H9 (cell line): ENCODE measurements at regions not wholly inside any gene's neighbourhood (a gene's known extent, or its start where the extent isn't known, plus 50 kb on each side); places are given as distances from the start of the nearest gene placed in this dataset.

Experiments
- DNase-seq: peaks from one replicate; pipeline ENCODE4 v3.0.0-alpha.2; 2017
- H2AFZ ChIP-seq: one replicate; pipeline ENCODE4 v1.6.1; 2013; ENCODE audit warnings: mild to moderate bottlenecking, low read length, control low read depth, moderate library complexity
- H2AK5ac ChIP-seq: 2 replicates; pipeline ENCODE4 v1.6.1; 2013; ENCODE audit warnings: low read length, control low read depth, mixed read lengths; ENCODE audit not compliant: insufficient read length
- H2BK120ac ChIP-seq: one replicate; pipeline ENCODE4 v1.6.1; 2013; ENCODE audit warnings: low read depth, mild to moderate bottlenecking, low read length, control low read depth, inconsistent platforms; ENCODE audit not compliant: poor library complexity, severe bottlenecking
- H2BK12ac ChIP-seq: 2 replicates; pipeline ENCODE4 v1.6.1; 2013; ENCODE audit warnings: low read length, control low read depth, mixed read lengths, low read depth; ENCODE audit not compliant: insufficient read length
- H2BK15ac ChIP-seq: 2 replicates; pipeline ENCODE4 v1.6.1; 2013; ENCODE audit warnings: low read depth, low read length, control low read depth
- H2BK20ac ChIP-seq: one replicate; pipeline ENCODE4 v1.6.1; 2013; ENCODE audit warnings: low read depth, mild to moderate bottlenecking, low read length, control low read depth, inconsistent platforms; ENCODE audit not compliant: poor library complexity, severe bottlenecking
- H2BK5ac ChIP-seq: 2 replicates; pipeline ENCODE4 v1.6.1; 2013; ENCODE audit warnings: low read length, control low read depth, mixed read lengths; ENCODE audit not compliant: insufficient read length
- H3K14ac ChIP-seq: 2 replicates; pipeline ENCODE4 v1.6.1; 2013; ENCODE audit warnings: low read length, control low read depth; ENCODE audit not compliant: insufficient read depth
- H3K18ac ChIP-seq: 2 replicates; pipeline ENCODE4 v1.6.1; 2013; ENCODE audit warnings: low read depth, mild to moderate bottlenecking, mixed read lengths, low read length, control low read depth; ENCODE audit not compliant: insufficient read length
- H3K23ac ChIP-seq: 2 replicates; pipeline ENCODE4 v1.6.1; 2013; ENCODE audit warnings: low read length, control low read depth, mixed read lengths, low read depth; ENCODE audit not compliant: insufficient read length
- H3K23me2 ChIP-seq: 2 replicates; pipeline ENCODE4 v1.6.1; 2013; ENCODE audit warnings: low read depth, mild to moderate bottlenecking, mixed read lengths, low read length, control low read depth; ENCODE audit not compliant: insufficient read length, poor library complexity, severe bottlenecking
- H3K27ac ChIP-seq: 2 replicates; pipeline ENCODE4 v1.5.1; 2013; ENCODE audit warnings: low read length, control low read depth, mixed read lengths, low read depth; ENCODE audit not compliant: insufficient read length
- H3K27me3 ChIP-seq: 2 replicates; pipeline ENCODE4 v1.6.1; 2013; ENCODE audit warnings: low read length, control low read depth, inconsistent platforms; ENCODE audit not compliant: insufficient read depth
- H3K4ac ChIP-seq: 2 replicates; pipeline ENCODE4 v1.6.1; 2013; ENCODE audit warnings: low read depth, mild to moderate bottlenecking, control low read depth, inconsistent platforms, low read length, moderate library complexity
- H3K4me1 ChIP-seq: 2 replicates; pipeline ENCODE4 v1.6.1; 2013; ENCODE audit warnings: low read length, control low read depth, inconsistent platforms; ENCODE audit not compliant: insufficient read depth
- H3K4me2 ChIP-seq: 2 replicates; pipeline ENCODE4 v1.6.1; 2013; ENCODE audit warnings: low read length, control low read depth, mixed read lengths; ENCODE audit not compliant: insufficient read length, insufficient read depth
- H3K56ac ChIP-seq: 2 replicates; pipeline ENCODE4 v1.6.1; 2013; ENCODE audit warnings: low read depth, mild to moderate bottlenecking, mixed read lengths, low read length, control low read depth; ENCODE audit not compliant: insufficient read length
- H3K79me1 ChIP-seq: 2 replicates; pipeline ENCODE4 v1.6.1; 2013; ENCODE audit warnings: low read depth, mild to moderate bottlenecking, moderate library complexity, low read length, control low read depth, inconsistent platforms; ENCODE audit not compliant: insufficient read depth, poor library complexity, severe bottlenecking
- H3K79me2 ChIP-seq: 2 replicates; pipeline ENCODE4 v1.6.1; 2013; ENCODE audit warnings: low read length, control low read depth, inconsistent platforms; ENCODE audit not compliant: insufficient read depth
- H3K9ac ChIP-seq: 2 replicates; pipeline ENCODE4 v1.6.1; 2013; ENCODE audit warnings: low read length, control low read depth, mixed read lengths; ENCODE audit not compliant: insufficient read length; ENCODE audit errors: extremely low read depth
- H3K9me3 ChIP-seq: one replicate; pipeline ENCODE4 v1.6.1; 2013; ENCODE audit warnings: low read depth, low read length, inconsistent platforms; ENCODE audit not compliant: control insufficient read depth
- H3T11ph ChIP-seq: one replicate; pipeline ENCODE4 v1.6.1; 2013; ENCODE audit warnings: mild to moderate bottlenecking, low read length, control low read depth, inconsistent platforms
- H4K20me1 ChIP-seq: one replicate; pipeline ENCODE4 v1.6.1; 2013; ENCODE audit not compliant: control insufficient read depth, insufficient read length, insufficient read depth
- H4K5ac ChIP-seq: 2 replicates; pipeline ENCODE4 v1.6.1; 2013; ENCODE audit warnings: low read depth, mild to moderate bottlenecking, mixed read lengths, low read length, control low read depth; ENCODE audit not compliant: insufficient read length
- H4K8ac ChIP-seq: replicated peaks from 2 replicates; pipeline ENCODE4 v1.6.1; 2013; ENCODE audit warnings: low read length, control low read depth, mixed read lengths, low read depth; ENCODE audit not compliant: insufficient read length
- H4K91ac ChIP-seq: 2 replicates; pipeline ENCODE4 v1.6.1; 2013; ENCODE audit warnings: low read depth, mild to moderate bottlenecking, moderate library complexity, mixed read lengths, low read length, control low read depth; ENCODE audit not compliant: insufficient read length
- H3K27ac Mint-ChIP-seq, 3 experiments: 2 replicates in 2 of 3; 3 replicates in 1 of 3; pipeline ENCODE4 v1.8.0; 2020 to 2021; ENCODE audit warnings: mixed read lengths in 3 of 3, mild to moderate bottlenecking in 1 of 3, moderate library complexity in 1 of 3
- H3K27me3 Mint-ChIP-seq: 2 replicates; pipeline ENCODE4 v1.8.0; 2021; ENCODE audit warnings: low read depth, mild to moderate bottlenecking, moderate library complexity, mixed read lengths
- H3K36me3 Mint-ChIP-seq, 3 experiments: 2 replicates in 2 of 3; 3 replicates in 1 of 3; pipeline ENCODE4 v1.8.0; 2020 to 2021; ENCODE audit warnings: low read depth in 3 of 3, mixed read lengths in 3 of 3; ENCODE audit not compliant: insufficient read depth in 1 of 3
- H3K4me1 Mint-ChIP-seq, 2 experiments: 2 replicates each; pipeline ENCODE4 v1.8.0; 2020; ENCODE audit warnings: mixed read lengths in 2 of 2
- H3K4me3 Mint-ChIP-seq, 2 experiments: 2 replicates in 1 of 2; 3 replicates in 1 of 2; pipeline ENCODE4 v1.8.0; 2020 to 2021; ENCODE audit warnings: mild to moderate bottlenecking in 2 of 2, mixed read lengths in 2 of 2, moderate library complexity in 1 of 2
- H3K9me3 Mint-ChIP-seq, 2 experiments: 2 replicates in 1 of 2; 3 replicates in 1 of 2; pipeline ENCODE4 v1.8.0; 2020; ENCODE audit warnings: mild to moderate bottlenecking in 2 of 2, mixed read lengths in 2 of 2, moderate library complexity in 1 of 2
- CTCF ChIP-seq: fragments of 200-600 bp; sonication (generic); conservative IDR thresholded peaks from 3 replicates; pipeline ENCODE4 v1.8.0; 2021; ENCODE audit warnings: antibody characterized with exemption, mild to moderate bottlenecking
- WGBS: extraction: QIAGEN DNeasy Blood & Tissue Kit; methylation state at CpG from one replicate; pipeline ENCODE4 v1.1.7; 2013; ENCODE audit warnings: missing lambda C conversion rate, low lambda C conversion rate, mixed read lengths; ENCODE audit not compliant: insufficient read length; ENCODE audit errors: extremely low coverage; 5-methylcytosine and 5-hydroxymethylcytosine counted together

- H2AK5ac ChIP-seq: no peak overlapping the region
- Mint-ChIP-seq H3K27me3 (no peaks in the 10 kb centered on the region), H3K36me3 (peaks cover 0 to 7% (median 0%) of the 10 kb centered on the region in 3 experiments; a peak in 2 of 7 replicates), H3K4me3 (no peak overlapping the region), H3K4me1 (no peaks in the 10 kb centered on the region), H3K9me3 (peaks cover 0 to 13% of the 10 kb centered on the region in 2 experiments; a peak in 3 of 5 replicates), H3K27ac (no peak overlapping the region)
- no peak overlapping the region for H2AFZ ChIP-seq
- WGBS: no CpG with 5 or more reads among the region's 4 CpGs
- no peak overlapping the region for H3K4ac ChIP-seq
- H4K91ac ChIP-seq: no peak overlapping the region
- no peaks in the 10 kb centered on the region for H3K79me2 ChIP-seq
- H3K23me2 ChIP-seq: no peaks in the 10 kb centered on the region
- H3K9me3 ChIP-seq: no peaks in the 10 kb centered on the region
- no peak overlapping the region for H3K4me2 ChIP-seq
- H2BK12ac ChIP-seq: no peak overlapping the region
- H4K5ac ChIP-seq: no peak overlapping the region
- no peak for TF ChIP-seq CTCF
- no peak for DNase-seq
- H2BK5ac ChIP-seq: no peak overlapping the region
- no peak overlapping the region for H3K56ac ChIP-seq
- H3K79me1 ChIP-seq: no peaks in the 10 kb centered on the region
- H3K18ac ChIP-seq: no peak overlapping the region
- H2BK20ac ChIP-seq: no peak overlapping the region
- no peak overlapping the region for H3K23ac ChIP-seq
- no peak overlapping the region for H2BK120ac ChIP-seq
- H4K8ac ChIP-seq: no peak overlapping the region
- no peaks in the 10 kb centered on the region for H3K27me3 ChIP-seq
- no peak overlapping the region for H3T11ph ChIP-seq
- no peak overlapping the region for H3K14ac ChIP-seq
- H4K20me1 ChIP-seq: no peaks in the 10 kb centered on the region
- no peak overlapping the region for H2BK15ac ChIP-seq
- H3K4me1 ChIP-seq: no peaks in the 10 kb centered on the region
- H3K27ac ChIP-seq: no peak overlapping the region
- H3K9ac ChIP-seq: no peak overlapping the region
Observed at GRCh38 chr12:19744705-19745218, 305.5 kb downstream of the AEBP2 start.
